ENCODE measurements at regions not wholly inside any gene's neighbourhood (a gene's known extent, or its start where the extent isn't known, plus 50 kb on each side); places are given as distances from the start of the nearest gene placed in this dataset.

DNA sequence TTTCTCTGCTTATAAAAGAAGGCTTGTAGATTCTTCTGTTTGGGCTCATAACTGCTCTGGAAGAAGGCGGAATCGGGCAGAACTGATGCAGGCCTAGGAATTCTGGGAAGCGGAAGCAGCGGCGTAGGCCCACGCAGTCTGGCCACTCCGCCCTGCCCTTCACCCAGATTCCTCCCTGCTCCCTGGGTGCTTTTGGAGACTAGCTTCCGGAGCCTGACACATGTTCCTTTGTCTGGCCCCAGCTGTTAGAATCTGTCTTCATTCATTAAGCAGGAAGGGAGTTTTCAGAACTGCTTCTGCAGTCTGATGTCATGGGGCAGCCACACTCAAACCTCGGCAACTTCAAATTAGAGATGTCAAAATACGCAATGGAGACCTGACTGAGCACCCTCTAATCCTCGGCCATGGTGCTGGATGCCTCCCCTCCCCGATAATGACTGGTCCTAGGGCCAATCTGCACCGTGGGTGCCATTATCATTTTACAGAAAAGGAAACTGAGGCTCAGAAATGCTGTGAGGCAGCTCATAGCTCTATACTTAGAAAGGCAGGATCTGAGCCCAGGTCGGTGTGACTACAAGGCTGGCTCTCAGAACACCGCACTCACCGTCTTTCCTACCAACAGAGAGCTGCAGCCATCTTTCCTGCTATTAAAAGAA, 275.7 kb downstream of the MYCN start:
- H3K27ac ChIP-seq, result no peak overlapping the region
- TF ChIP-seq, protein P1, sequence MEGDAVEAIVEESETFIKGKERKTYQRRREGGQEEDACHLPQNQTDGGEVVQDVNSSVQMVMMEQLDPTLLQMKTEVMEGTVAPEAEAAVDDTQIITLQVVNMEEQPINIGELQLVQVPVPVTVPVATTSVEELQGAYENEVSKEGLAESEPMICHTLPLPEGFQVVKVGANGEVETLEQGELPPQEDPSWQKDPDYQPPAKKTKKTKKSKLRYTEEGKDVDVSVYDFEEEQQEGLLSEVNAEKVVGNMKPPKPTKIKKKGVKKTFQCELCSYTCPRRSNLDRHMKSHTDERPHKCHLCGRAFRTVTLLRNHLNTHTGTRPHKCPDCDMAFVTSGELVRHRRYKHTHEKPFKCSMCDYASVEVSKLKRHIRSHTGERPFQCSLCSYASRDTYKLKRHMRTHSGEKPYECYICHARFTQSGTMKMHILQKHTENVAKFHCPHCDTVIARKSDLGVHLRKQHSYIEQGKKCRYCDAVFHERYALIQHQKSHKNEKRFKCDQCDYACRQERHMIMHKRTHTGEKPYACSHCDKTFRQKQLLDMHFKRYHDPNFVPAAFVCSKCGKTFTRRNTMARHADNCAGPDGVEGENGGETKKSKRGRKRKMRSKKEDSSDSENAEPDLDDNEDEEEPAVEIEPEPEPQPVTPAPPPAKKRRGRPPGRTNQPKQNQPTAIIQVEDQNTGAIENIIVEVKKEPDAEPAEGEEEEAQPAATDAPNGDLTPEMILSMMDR (IDR thresholded peaks at IDR 0.05), result no peak
- TF ChIP-seq ZFX (IDR thresholded peaks at IDR 0.05; ENCODE audit: borderline replicate concordance), result no peak

DNA sequence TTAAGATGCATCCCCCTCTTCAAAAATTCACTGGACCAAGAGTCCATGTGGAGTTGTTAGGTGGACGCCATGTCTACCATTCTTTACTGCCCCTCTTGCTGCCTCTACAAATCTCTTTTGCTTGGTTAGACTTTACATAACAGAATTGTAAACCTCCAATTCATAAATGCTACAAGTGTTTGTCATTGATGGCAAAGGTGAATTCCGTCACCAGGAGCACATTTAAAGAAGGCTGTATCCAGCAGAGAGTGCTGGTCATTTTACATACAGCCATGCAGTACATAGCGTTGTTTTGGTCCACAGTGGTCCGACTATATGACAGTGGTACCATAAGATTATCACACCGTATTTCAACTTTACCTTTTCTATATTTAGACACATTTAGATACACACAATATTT, 274.5 kb downstream of the MYCN start:
- no peak for TF ChIP-seq ZFX (IDR thresholded peaks at IDR 0.05; ENCODE audit: borderline replicate concordance)
- TF ChIP-seq, protein P1 (IDR thresholded peaks at IDR 0.05), result no peak
- H3K27ac ChIP-seq, result no peak overlapping the region

DNA sequence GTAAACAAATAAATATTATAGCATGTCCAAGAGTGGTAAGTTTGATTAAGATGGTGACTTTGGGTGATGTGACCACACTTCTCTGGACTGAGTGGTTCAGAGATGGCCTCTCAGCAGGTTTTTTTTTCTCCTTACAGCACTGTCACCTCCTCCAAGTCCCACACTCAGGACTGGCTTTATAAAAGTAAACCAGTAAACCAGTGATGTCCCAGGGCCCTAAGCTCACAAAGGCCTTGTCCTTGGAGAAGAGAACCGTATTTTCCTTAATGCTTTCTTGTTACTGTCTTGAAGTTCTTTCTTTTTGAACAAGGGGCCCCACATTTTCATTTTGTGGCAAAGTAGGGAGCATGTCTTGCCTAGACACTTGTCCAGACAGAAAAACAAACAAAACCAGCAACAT, 274.0 kb downstream of the MYCN start:
- H3K27ac ChIP-seq, result no peak overlapping the region
- TF ChIP-seq ZFX (IDR thresholded peaks at IDR 0.05; ENCODE audit: borderline replicate concordance), result no peak
- TF ChIP-seq, protein P1 (IDR thresholded peaks at IDR 0.05), result no peak

DNA sequence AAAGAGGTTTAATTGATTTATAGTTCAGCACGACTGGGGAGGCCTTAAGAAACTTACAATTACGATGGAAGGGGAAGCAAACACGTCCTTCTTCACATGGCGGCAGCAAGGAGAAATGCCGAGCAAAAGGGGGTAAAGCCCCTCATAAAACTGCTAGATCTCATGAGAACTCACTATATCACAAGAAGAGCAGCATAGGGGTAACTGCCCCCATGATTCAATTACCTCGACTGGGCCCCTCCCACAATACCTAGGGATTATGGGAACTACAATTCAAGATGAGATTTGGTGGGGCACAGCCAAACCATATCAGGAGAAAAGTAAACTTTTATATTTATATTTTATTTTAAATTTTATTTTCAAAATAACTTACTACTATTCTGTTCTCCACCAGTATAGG, 272.0 kb downstream of the MYCN start:
- TF ChIP-seq, protein P1 (IDR thresholded peaks at IDR 0.05), result no peak
- no peak for TF ChIP-seq ZFX (IDR thresholded peaks at IDR 0.05; ENCODE audit: borderline replicate concordance)
- no peak overlapping the region for H3K27ac ChIP-seq

DNA sequence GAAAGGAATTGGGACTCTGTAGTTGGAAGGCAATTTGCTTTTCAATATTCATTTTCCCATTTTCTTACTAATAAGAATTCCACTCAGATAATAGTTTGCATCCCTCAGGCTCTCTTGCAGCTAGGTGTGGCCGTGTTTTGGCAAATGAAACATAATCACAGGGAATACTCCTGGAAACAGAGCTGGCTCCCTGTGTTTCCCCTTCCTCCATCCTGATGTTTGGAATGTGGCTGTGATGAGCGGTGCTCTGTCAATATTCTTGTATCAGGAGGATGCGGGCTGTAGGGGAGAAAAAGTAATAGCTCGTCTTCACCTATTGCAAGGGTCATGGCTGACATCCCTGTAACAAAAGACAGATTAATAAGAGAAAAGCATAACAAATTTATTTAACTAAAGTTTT, 271.0 kb downstream of the MYCN start:
- H3K27ac ChIP-seq, result no peak overlapping the region
- TF ChIP-seq, protein P1 (IDR thresholded peaks at IDR 0.05), result no peak

DNA sequence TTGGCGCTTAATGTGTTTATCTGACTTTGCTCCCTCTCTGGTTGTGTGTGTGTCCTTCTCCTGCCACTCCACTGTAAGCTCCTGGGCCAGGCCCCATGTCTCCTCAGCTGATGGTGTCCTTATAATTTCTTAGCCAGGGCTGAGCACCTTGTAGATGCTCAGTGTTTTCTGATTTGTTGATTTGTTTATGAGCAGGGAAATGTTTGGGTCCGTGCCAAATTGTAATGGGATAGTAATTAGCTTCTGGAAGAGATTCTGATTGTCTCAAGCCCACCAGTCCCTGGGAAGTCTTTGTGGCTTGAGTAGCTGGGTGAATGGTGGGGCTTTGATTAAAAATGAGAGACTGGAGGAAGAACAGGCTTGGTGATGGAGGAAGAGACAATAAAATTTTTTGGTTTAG, 270.5 kb downstream of the MYCN start:
- H3K27ac ChIP-seq, result no peak overlapping the region
- no peak for TF ChIP-seq ZFX (IDR thresholded peaks at IDR 0.05; ENCODE audit: borderline replicate concordance)
- TF ChIP-seq, protein P1 (IDR thresholded peaks at IDR 0.05), result no peak

DNA sequence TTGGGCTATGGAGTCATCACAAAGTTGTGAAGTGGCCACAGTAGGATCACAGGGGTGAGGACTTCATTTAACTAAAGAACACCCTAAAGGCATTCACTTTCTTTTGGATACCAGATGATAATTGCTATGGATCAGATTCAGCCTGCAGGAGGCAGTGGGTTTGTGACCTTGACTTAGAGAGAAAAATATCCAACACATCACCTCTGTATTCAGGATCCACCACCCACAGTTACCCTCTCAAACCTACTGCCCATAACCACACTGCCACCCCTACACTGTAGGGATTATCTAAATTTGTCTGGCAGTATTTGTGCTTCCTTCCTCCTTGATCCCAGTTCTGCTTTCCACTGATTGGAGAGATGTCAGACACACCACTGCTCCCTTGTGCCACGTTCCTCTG, 269.4 kb downstream of the MYCN start:
- H3K27ac ChIP-seq, result no peak overlapping the region
- no peak for TF ChIP-seq ZFX (IDR thresholded peaks at IDR 0.05; ENCODE audit: borderline replicate concordance)
- TF ChIP-seq, protein P1 (IDR thresholded peaks at IDR 0.05), result no peak

All from 22Rv1 (cell line).